Esophagus squamous epithelium (tissue), 5 donors: ENCODE measurements at regions not wholly inside any gene's neighbourhood (a gene's known extent, or its start where the extent isn't known, plus 50 kb on each side); places are given as distances from the start of the nearest gene placed in this dataset.

ENCODE experiments used
- DNase-seq: peaks from one replicate; lab custom pipeline; 2025; lab: John Stamatoyannopoulos, UW
- H3K27ac ChIP-seq, 4 donors: fragments of 200-600 bp; sonication (generic); one replicate each; pipeline ENCODE4 v1.5.1; 2016 to 2019; ENCODE audit warnings: mild to moderate bottlenecking in 1 of 4
- H3K27me3 ChIP-seq, 4 donors: fragments of 200-600 bp; sonication (generic); 1 replicate in 3 of 4; 2 replicates in 1 of 4; pipeline versions ENCODE4 v1.5.1 to v1.6.0; 2017 to 2021; ENCODE audit warnings: antibody characterized with exemption in 1 of 4
- H3K36me3 ChIP-seq, 3 donors: fragments of 200-600 bp; sonication (generic); one replicate each; pipeline ENCODE4 v1.5.1; 2016 to 2019
- H3K4me1 ChIP-seq, 3 donors: fragments of 200-600 bp; sonication (generic); one replicate each; pipeline ENCODE4 v1.5.1; 2017 to 2019
- H3K4me3 ChIP-seq, 4 donors: fragments of 200-600 bp; sonication (generic); 1 replicate in 3 of 4; 2 replicates in 1 of 4; pipeline ENCODE4 v1.5.1; 2016 to 2019; ENCODE audit warnings: mild to moderate bottlenecking in 2 of 4, moderate library complexity in 1 of 4
- H3K9me3 ChIP-seq, 3 donors: fragments of 200-600 bp; sonication (generic); one replicate each; pipeline ENCODE4 v1.5.1; 2016 to 2019
- CTCF ChIP-seq, 6 experiments: fragments of 450-650 bp in 4 of 6; fragments of 200-600 bp in 2 of 6; sonication (generic) in 2 of 6; IDR thresholded peaks; one replicate each; pipeline ENCODE4 v1.5.1; 2016 to 2019; ENCODE audit warnings: antibody characterized with exemption in 6 of 6, mild to moderate bottlenecking in 4 of 6, moderate library complexity in 4 of 6
- POLR2A ChIP-seq, 4 donors: fragments of 450-650 bp; IDR thresholded peaks; one replicate each; pipeline ENCODE4 v1.6.1; 2017; ENCODE audit warnings: antibody characterized with exemption in 4 of 4, mild to moderate bottlenecking in 4 of 4, moderate library complexity in 3 of 4
- WGBS, 2 donors: methylation state at CpG; one replicate each; pipeline ENCODE4 v1.1.5; 2018; 5-methylcytosine and 5-hydroxymethylcytosine counted together
- intact Hi-C: fragments of 100-400 bp; cut with DNase I; formaldehyde crosslinking; loops from one replicate; pipeline ENCODE4 v1.15.0; 2022
- donor health status: DM: yes; HTN: yes; CAD: no.

- H3K4me1 ChIP-seq, result no peaks in the 10 kb centered on the region
- intact Hi-C loops, result no loop called here
- H3K36me3 ChIP-seq, result no peaks in the 10 kb centered on the region
- peaks cover 0 to 10% (median 0%) of the 10 kb centered on the region in 4 donors for H3K27me3 ChIP-seq
- H3K4me3 ChIP-seq, result no peak overlapping the region
- TF ChIP-seq POLR2A (IDR thresholded peaks at IDR 0.05) (no peak), CTCF (IDR thresholded peaks at IDR 0.05) (no peak)
- no peaks in the 10 kb centered on the region for H3K9me3 ChIP-seq
- no peak for DNase-seq
- no peak overlapping the region for H3K27ac ChIP-seq
- 50 to 71% methylated on average over 9 of the region's 9 CpGs for WGBS, 2 donors
Measured at GRCh38 chr16:74029115-74029792, 267.4 kb upstream of the PSMD7 start.

GRCh38 chr16:74026373-74027281, 270.0 kb upstream of the PSMD7 start:
- TF ChIP-seq POLR2A (IDR thresholded peaks at IDR 0.05) (no peak), CTCF (IDR thresholded peaks at IDR 0.05) (no peak)
- H3K4me1 ChIP-seq, result no peaks in the 10 kb centered on the region
- no peak for DNase-seq
- H3K27me3 ChIP-seq, result peaks cover 0 to 10% (median 0%) of the 10 kb centered on the region in 4 donors
- 27 to 35% methylated on average over 6 of the region's 6 CpGs for WGBS, 2 donors
- intact Hi-C loops, result no loop called here
- no peaks in the 10 kb centered on the region for H3K9me3 ChIP-seq
- no peak overlapping the region for H3K27ac ChIP-seq
- H3K4me3 ChIP-seq, result no peak overlapping the region
- no peaks in the 10 kb centered on the region for H3K36me3 ChIP-seq

GRCh38 chr16:74024953-74025352, 271.7 kb upstream of the PSMD7 start:
- H3K4me1 ChIP-seq, result no peaks in the 10 kb centered on the region
- H3K27ac ChIP-seq, result no peak overlapping the region
- intact Hi-C loops, result no loop called here
- no peak overlapping the region for H3K4me3 ChIP-seq
- H3K36me3 ChIP-seq, result no peaks in the 10 kb centered on the region
- DNase-seq, result no peak
- H3K27me3 ChIP-seq, result no peaks in the 10 kb centered on the region
- TF ChIP-seq POLR2A (IDR thresholded peaks at IDR 0.05) (no peak), CTCF (IDR thresholded peaks at IDR 0.05) (no peak)
- 37 to 41% methylated on average over 2 of the region's 2 CpGs for WGBS, 2 donors
- no peaks in the 10 kb centered on the region for H3K9me3 ChIP-seq

GRCh38 chr16:74020095-74020670, 276.4 kb upstream of the PSMD7 start:
- Histone ChIP-seq H3K9me3 (no peaks in the 10 kb centered on the region), H3K27ac (no peak overlapping the region), H3K36me3 (no peaks in the 10 kb centered on the region), H3K27me3 (no peaks in the 10 kb centered on the region), H3K4me3 (no peak overlapping the region), H3K4me1 (no peaks in the 10 kb centered on the region)
- intact Hi-C loops, result no loop called here
- no peak for DNase-seq
- WGBS, 2 donors, result 42 to 58% methylated on average over 4 of the region's 4 CpGs
- no peak for TF ChIP-seq CTCF (IDR thresholded peaks at IDR 0.05)
- TF ChIP-seq POLR2A (IDR thresholded peaks at IDR 0.05), result no peak

GRCh38 chr16:74019612-74020011, 277.0 kb upstream of the PSMD7 start:
- no peak overlapping the region for H3K27ac ChIP-seq
- no peaks in the 10 kb centered on the region for H3K27me3 ChIP-seq
- H3K9me3 ChIP-seq, result no peaks in the 10 kb centered on the region
- H3K4me1 ChIP-seq, result no peaks in the 10 kb centered on the region
- H3K4me3 ChIP-seq, result no peak overlapping the region
- 22 to 23% methylated on average over 3 of the region's 3 CpGs for whole genome bisulfite sequencing, 2 donors
- DNase-seq, result no peak
- no peaks in the 10 kb centered on the region for H3K36me3 ChIP-seq
- TF ChIP-seq CTCF (IDR thresholded peaks at IDR 0.05) (no peak), POLR2A (IDR thresholded peaks at IDR 0.05) (no peak)
- intact Hi-C loops, result no loop called here
